Gastrocnemius medialis (tissue), 4 donors: ENCODE measurements at regions not wholly inside any gene's neighbourhood (a gene's known extent, or its start where the extent isn't known, plus 50 kb on each side); places are given as distances from the start of the nearest gene placed in this dataset.

ENCODE experiments used
- CTCF ChIP-seq, 5 experiments: fragments of 450-650 bp in 3 of 5; fragments of 200-600 bp in 2 of 5; sonication (generic) in 2 of 5; IDR thresholded peaks in 4 of 5; conservative IDR thresholded peaks in 1 of 5; 1 replicate in 4 of 5; 2 replicates in 1 of 5; pipeline ENCODE4 v1.5.1; 2016 to 2019; ENCODE audit warnings: antibody characterized with exemption in 5 of 5, mild to moderate bottlenecking in 3 of 5, moderate library complexity in 3 of 5
- POLR2A ChIP-seq, 2 donors: fragments of 450-650 bp; IDR thresholded peaks; one replicate each; pipeline ENCODE4 v1.6.1; 2017; ENCODE audit warnings: antibody characterized with exemption in 2 of 2, mild to moderate bottlenecking in 2 of 2, moderate library complexity in 2 of 2

GRCh38 chr6:126842769-126843168, 275.7 kb upstream of the RSPO3 start:
- no peak for TF ChIP-seq CTCF (IDR thresholded peaks at IDR 0.05 in 4 of 5, conservative IDR thresholded peaks at IDR 0.05 in 1 of 5)
- no peak for TF ChIP-seq POLR2A (IDR thresholded peaks at IDR 0.05)
